Progenitor cell of endocrine pancreas (in vitro differentiated cells): ENCODE measurements at regions not wholly inside any gene's neighbourhood (a gene's known extent, or its start where the extent isn't known, plus 50 kb on each side); places are given as distances from the start of the nearest gene placed in this dataset.

Source experiments
- DNase-seq: peaks from one replicate; pipeline ENCODE4 v3.0.0; 2021; ENCODE audit warnings: low spot score; ENCODE audit not compliant: unreplicated experiment
- H3K27ac Mint-ChIP-seq: 2 replicates; pipeline ENCODE4 v1.8.0; 2021; ENCODE audit warnings: mild to moderate bottlenecking, moderate library complexity, mixed read lengths
- H3K27me3 Mint-ChIP-seq: 2 replicates; pipeline ENCODE4 v1.8.0; 2021; ENCODE audit warnings: mixed read lengths
- H3K36me3 Mint-ChIP-seq: 2 replicates; pipeline ENCODE4 v1.8.0; 2022; ENCODE audit warnings: mixed read lengths; ENCODE audit not compliant: insufficient read depth
- H3K4me1 Mint-ChIP-seq: 2 replicates; pipeline ENCODE4 v1.8.0; 2021; ENCODE audit warnings: low read depth, mixed read lengths
- H3K4me3 Mint-ChIP-seq: 2 replicates; pipeline ENCODE4 v1.8.0; 2021; ENCODE audit warnings: low read depth, mild to moderate bottlenecking, moderate library complexity, mixed read lengths
- H3K9me3 Mint-ChIP-seq: 2 replicates; pipeline ENCODE4 v1.8.0; 2021; ENCODE audit warnings: low read depth, mixed read lengths
- TF ChIP-seq, protein P1 (sequence below): fragments of 200-600 bp; sonication (generic); IDR thresholded peaks from one replicate; pipeline ENCODE4 v1.5.0; 2021; ENCODE audit warnings: antibody characterized with exemption, mild to moderate bottlenecking; ENCODE audit not compliant: unreplicated experiment

DNA sequence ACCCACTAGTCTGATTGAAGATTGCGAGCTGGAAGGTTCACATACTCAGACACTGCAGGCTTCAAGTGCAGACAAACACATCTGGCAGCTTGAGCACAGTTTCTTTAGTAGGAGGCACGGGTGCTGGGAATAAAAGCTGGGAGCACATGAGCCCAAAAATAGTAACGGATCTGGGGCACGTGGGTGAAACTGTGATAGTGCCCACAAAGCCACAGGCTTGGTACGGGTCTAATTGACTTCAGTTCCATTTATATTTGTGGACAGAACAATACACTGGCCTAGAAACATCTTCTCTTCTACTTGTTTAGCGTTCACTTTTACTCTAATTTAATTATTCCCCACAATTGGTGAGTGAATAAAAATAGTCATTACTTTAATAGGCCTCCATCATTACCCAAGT, 2370.7 kb downstream of the PCDH7 start:
- no peak for DNase-seq
- Mint-ChIP-seq H3K4me3 (no peak overlapping the region), H3K27ac (no peak overlapping the region), H3K9me3 (no peaks in the 10 kb centered on the region), H3K36me3 (no peaks in the 10 kb centered on the region), H3K4me1 (peaks cover 5% of the 10 kb centered on the region), H3K27me3 (no peaks in the 10 kb centered on the region)
- TF ChIP-seq, protein P1, sequence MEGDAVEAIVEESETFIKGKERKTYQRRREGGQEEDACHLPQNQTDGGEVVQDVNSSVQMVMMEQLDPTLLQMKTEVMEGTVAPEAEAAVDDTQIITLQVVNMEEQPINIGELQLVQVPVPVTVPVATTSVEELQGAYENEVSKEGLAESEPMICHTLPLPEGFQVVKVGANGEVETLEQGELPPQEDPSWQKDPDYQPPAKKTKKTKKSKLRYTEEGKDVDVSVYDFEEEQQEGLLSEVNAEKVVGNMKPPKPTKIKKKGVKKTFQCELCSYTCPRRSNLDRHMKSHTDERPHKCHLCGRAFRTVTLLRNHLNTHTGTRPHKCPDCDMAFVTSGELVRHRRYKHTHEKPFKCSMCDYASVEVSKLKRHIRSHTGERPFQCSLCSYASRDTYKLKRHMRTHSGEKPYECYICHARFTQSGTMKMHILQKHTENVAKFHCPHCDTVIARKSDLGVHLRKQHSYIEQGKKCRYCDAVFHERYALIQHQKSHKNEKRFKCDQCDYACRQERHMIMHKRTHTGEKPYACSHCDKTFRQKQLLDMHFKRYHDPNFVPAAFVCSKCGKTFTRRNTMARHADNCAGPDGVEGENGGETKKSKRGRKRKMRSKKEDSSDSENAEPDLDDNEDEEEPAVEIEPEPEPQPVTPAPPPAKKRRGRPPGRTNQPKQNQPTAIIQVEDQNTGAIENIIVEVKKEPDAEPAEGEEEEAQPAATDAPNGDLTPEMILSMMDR = no peak

DNA sequence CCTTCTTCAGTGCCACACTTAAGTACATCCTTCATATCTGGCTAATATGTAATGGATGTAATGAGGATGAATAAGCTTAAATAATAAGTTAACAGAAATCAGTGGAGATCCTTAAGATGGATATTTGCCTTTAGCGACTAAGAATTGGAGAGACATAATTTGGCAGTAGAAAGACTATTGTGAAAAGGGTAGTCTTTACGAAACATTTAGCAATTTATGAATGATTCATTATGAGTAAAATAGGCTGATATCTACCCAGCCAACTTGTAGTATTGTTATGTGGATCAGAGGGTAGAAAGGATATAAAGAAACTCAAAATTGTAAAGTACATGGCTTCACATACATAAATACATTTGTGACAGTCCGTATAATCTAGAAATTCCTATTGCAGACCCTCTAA, 2371.8 kb downstream of the PCDH7 start:
- H3K27ac Mint-ChIP-seq = no peak overlapping the region
- TF ChIP-seq, protein P1 = no peak
- H3K4me3 Mint-ChIP-seq = no peak overlapping the region

DNA sequence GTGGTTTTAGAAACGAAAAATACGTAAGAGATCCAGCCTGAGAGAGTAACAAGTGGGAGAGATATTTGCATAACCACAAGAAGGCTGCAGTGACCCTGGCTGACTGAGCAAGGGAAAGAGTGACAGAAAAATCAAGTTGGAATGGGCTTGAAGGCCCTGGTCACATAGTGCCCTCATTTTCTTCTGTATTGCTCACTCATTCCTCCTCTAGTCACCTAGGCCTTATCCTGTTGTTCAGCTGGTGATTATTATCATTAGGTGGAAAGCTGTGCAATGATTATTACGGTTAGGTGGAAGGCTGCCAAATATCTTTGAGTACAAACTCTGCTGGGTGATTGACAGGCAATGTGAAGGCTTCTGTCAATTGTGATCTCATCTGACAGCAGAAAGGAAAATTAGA, 2384.1 kb downstream of the PCDH7 start:
- H3K4me1 Mint-ChIP-seq = no peaks in the 10 kb centered on the region
- TF ChIP-seq, protein P1 = no peak
- no peak overlapping the region for H3K27ac Mint-ChIP-seq
- no peak overlapping the region for H3K4me3 Mint-ChIP-seq
- DNase-seq = no peak
- H3K27me3 Mint-ChIP-seq = no peaks in the 10 kb centered on the region
- no peaks in the 10 kb centered on the region for H3K9me3 Mint-ChIP-seq
- no peaks in the 10 kb centered on the region for H3K36me3 Mint-ChIP-seq

More for the DNA sequence above, 2371.8 kb downstream of the PCDH7 start:
- Mint-ChIP-seq H3K36me3 (no peaks in the 10 kb centered on the region), H3K4me1 (peaks cover 5% of the 10 kb centered on the region), H3K27me3 (no peaks in the 10 kb centered on the region), H3K9me3 (no peaks in the 10 kb centered on the region)
- no peak for DNase-seq

DNA sequence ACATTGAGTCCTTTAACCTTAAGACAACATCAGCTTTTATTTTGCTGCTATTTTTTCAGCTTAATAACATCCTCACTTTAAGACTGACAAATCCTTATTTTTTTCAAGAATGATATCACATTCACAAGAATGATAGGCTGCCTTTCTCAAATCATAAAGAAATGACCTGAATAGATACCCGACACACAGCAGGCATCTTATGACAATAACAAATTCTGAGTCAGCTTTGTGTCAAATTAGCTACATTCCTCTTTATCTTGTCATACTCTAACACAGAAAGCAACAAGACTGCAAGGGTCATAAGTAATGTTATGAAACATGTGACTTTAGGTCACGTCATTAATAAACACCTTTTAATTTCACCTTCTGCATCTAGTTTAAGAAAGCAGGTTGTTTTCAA, 2387.6 kb downstream of the PCDH7 start:
- no peak for DNase-seq
- H3K4me1 Mint-ChIP-seq = no peaks in the 10 kb centered on the region
- TF ChIP-seq, protein P1 = no peak
- no peak overlapping the region for H3K27ac Mint-ChIP-seq
- H3K36me3 Mint-ChIP-seq = no peaks in the 10 kb centered on the region
- no peak overlapping the region for H3K4me3 Mint-ChIP-seq
- peaks cover 10% of the 10 kb centered on the region for H3K9me3 Mint-ChIP-seq
- no peaks in the 10 kb centered on the region for H3K27me3 Mint-ChIP-seq

DNA sequence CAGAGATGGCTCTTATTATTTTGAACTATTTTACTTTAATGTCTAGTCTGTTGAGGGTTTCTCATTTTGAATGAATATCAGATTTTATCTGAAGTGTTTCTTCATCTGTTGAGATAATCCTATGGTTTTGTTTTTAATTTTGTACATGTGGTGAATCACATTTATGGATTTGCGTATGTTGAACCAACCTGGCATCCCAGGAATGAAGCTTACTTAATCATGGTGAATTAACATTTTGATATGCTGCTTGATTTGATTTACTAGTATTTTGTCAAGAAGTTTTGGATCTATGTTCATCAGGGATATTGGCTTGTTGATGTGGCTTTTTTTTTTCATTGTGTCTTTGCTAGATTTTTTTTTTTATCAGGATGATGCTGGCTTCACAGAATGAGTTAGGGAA, 2390.9 kb downstream of the PCDH7 start:
- H3K27ac Mint-ChIP-seq = no peak overlapping the region
- no peaks in the 10 kb centered on the region for H3K4me1 Mint-ChIP-seq

More for the DNA sequence above, 2390.9 kb downstream of the PCDH7 start:
- Mint-ChIP-seq H3K27me3 (no peaks in the 10 kb centered on the region), H3K9me3 (peaks cover 12% of the 10 kb centered on the region), H3K36me3 (no peaks in the 10 kb centered on the region), H3K4me3 (no peak overlapping the region)
- no peak for DNase-seq
- TF ChIP-seq, protein P1 = no peak
